ENCODE measurements at regions not wholly inside any gene's neighbourhood (a gene's known extent, or its start where the extent isn't known, plus 50 kb on each side); places are given as distances from the start of the nearest gene placed in this dataset.
A peak's percentile ranks its signal among the peaks of the same experiment; 100 is the strongest.

GRCh38 chr4:175146799-175147198 lies 228.6 kb downstream of the ADAM29 start:
- POLR2A ChIA-PET: no interaction called here
- H3K4me1 ChIP-seq (ENCODE audit: control insufficient read depth, insufficient read depth, low read length): no peaks in the 10 kb centered on the region
- H3K36me3 ChIP-seq (ENCODE audit: control insufficient read depth in 2 of 2, insufficient read depth in 1 of 2, low read length in 2 of 2): no peaks in the 10 kb centered on the region
- CTCF ChIA-PET: no interaction called here
- H3K9me3 ChIP-seq (ENCODE audit: control insufficient read depth, insufficient read depth, low read depth, low read length): no peaks in the 10 kb centered on the region
- H3K4me3 ChIP-seq (ENCODE audit: low read depth, low read length): no peak overlapping the region
- no peak for TF ChIP-seq ZNF658 (tag by site-specific recombination; IDR thresholded peaks at IDR 0.05)
- no peak for TF ChIP-seq ZNF660 (tag by site-specific recombination; IDR thresholded peaks at IDR 0.05)
- TF ChIP-seq ZNF362 (tag by site-specific recombination; IDR thresholded peaks at IDR 0.05): no peak
- no peak for TF ChIP-seq BCL6B (tag by site-specific recombination; IDR thresholded peaks at IDR 0.05)
- TF ChIP-seq ZNF174 (tag by site-specific recombination; IDR thresholded peaks at IDR 0.05): no peak
- no peak for TF ChIP-seq ZNF354C (tag by site-specific recombination; IDR thresholded peaks at IDR 0.05; ENCODE audit: borderline replicate concordance, low read depth)
- TF ChIP-seq ZNF214 (tag by site-specific recombination; IDR thresholded peaks at IDR 0.05; ENCODE audit: borderline replicate concordance): no peak
- no peak for TF ChIP-seq KLF10 (tag by site-specific recombination; IDR thresholded peaks at IDR 0.05)
- TF ChIP-seq ZNF639 (tag by site-specific recombination; IDR thresholded peaks at IDR 0.05): no peak
- no peak for TF ChIP-seq ZBTB20 (tag by site-specific recombination; IDR thresholded peaks at IDR 0.05)
- no peak for TF ChIP-seq BCL11A (tag by site-specific recombination; IDR thresholded peaks at IDR 0.05; ENCODE audit: low read depth)
- TF ChIP-seq GLIS2 (tag by site-specific recombination; IDR thresholded peaks at IDR 0.05): no peak
- TF ChIP-seq ZNF558 (tag by site-specific recombination; IDR thresholded peaks at IDR 0.05): no peak
- TF ChIP-seq ZSCAN16 (tag by site-specific recombination; IDR thresholded peaks at IDR 0.05): no peak
- TF ChIP-seq ZBTB11 (tag by site-specific recombination; conservative IDR thresholded peaks at IDR 0.05; ENCODE audit: low read depth): no peak
- TF ChIP-seq ZNF2 (tag by site-specific recombination; IDR thresholded peaks at IDR 0.05): no peak
- TF ChIP-seq ZNF776 (tag by site-specific recombination; IDR thresholded peaks at IDR 0.05; ENCODE audit: borderline replicate concordance): no peak
- no peak for TF ChIP-seq ZNF175 (tag by site-specific recombination; IDR thresholded peaks at IDR 0.05)
- TF ChIP-seq ZNF544 (tag by site-specific recombination; IDR thresholded peaks at IDR 0.05): no peak
- no peak for TF ChIP-seq ZNF133 (tag by site-specific recombination; IDR thresholded peaks at IDR 0.05)
- H3K27ac ChIP-seq (ENCODE audit: extremely low read depth, low read depth, low read length): no peak overlapping the region

- H3K9me3 ChIP-seq (ENCODE audit: control insufficient read depth, insufficient read depth, low read depth, low read length): no peaks in the 10 kb centered on the region
- H3K4me1 ChIP-seq (ENCODE audit: control insufficient read depth, insufficient read depth, low read length): no peaks in the 10 kb centered on the region
- ChIA-PET POLR2A (no interaction called here), CTCF (no interaction called here)
- no peak overlapping the region for H3K27ac ChIP-seq (ENCODE audit: extremely low read depth, low read depth, low read length)
- no peak overlapping the region for H3K4me3 ChIP-seq (ENCODE audit: low read depth, low read length)
- H3K36me3 ChIP-seq (ENCODE audit: control insufficient read depth in 2 of 2, insufficient read depth in 1 of 2, low read length in 2 of 2): no peaks in the 10 kb centered on the region
- TF ChIP-seq ZNF335 (tag by site-specific recombination; conservative IDR thresholded peaks at IDR 0.05) (peak; percentile 65), ZNF488 (tag by site-specific recombination; IDR thresholded peaks at IDR 0.05) (no peak)
Observed at GRCh38 chr4:175147233-175147632, 229.1 kb downstream of the ADAM29 start.

Measured in HEK293 (cell line).